Activated CD4-positive, alpha-beta T cell treated with anti-CD3 and anti-CD28 coated beads, Interleukin-2, amount 10 ng/mL, durations not matched to agents 24 days and 14 days (primary cell): ENCODE measurements at regions not wholly inside any gene's neighbourhood (a gene's known extent, or its start where the extent isn't known, plus 50 kb on each side); places are given as distances from the start of the nearest gene placed in this dataset.

Source experiments
- DNase-seq: peaks from one replicate; pipeline ENCODE4 v3.0.0; 2022
- H3K27ac Mint-ChIP-seq: one replicate; pipeline ENCODE4 v1.8.0; 2022; ENCODE audit warnings: mild to moderate bottlenecking, mixed read lengths
- H3K27me3 Mint-ChIP-seq: one replicate; pipeline ENCODE4 v1.8.0; 2022; ENCODE audit warnings: mixed read lengths
- H3K36me3 Mint-ChIP-seq: one replicate; pipeline ENCODE4 v1.8.0; 2022; ENCODE audit warnings: low read depth, mild to moderate bottlenecking, mixed read lengths
- H3K4me1 Mint-ChIP-seq: one replicate; pipeline ENCODE4 v1.8.0; 2021; ENCODE audit warnings: mixed read lengths
- H3K4me3 Mint-ChIP-seq: one replicate; pipeline ENCODE4 v1.8.0; 2022; ENCODE audit warnings: mild to moderate bottlenecking, moderate library complexity, mixed read lengths
- H3K9me3 Mint-ChIP-seq: one replicate; pipeline ENCODE4 v1.8.0; 2021; ENCODE audit warnings: mixed read lengths
- intact Hi-C: fragments of 100-400 bp; cut with micrococcal nuclease; formaldehyde crosslinking; loops from one replicate; pipeline ENCODE4 v1.15.1; 2023

DNA sequence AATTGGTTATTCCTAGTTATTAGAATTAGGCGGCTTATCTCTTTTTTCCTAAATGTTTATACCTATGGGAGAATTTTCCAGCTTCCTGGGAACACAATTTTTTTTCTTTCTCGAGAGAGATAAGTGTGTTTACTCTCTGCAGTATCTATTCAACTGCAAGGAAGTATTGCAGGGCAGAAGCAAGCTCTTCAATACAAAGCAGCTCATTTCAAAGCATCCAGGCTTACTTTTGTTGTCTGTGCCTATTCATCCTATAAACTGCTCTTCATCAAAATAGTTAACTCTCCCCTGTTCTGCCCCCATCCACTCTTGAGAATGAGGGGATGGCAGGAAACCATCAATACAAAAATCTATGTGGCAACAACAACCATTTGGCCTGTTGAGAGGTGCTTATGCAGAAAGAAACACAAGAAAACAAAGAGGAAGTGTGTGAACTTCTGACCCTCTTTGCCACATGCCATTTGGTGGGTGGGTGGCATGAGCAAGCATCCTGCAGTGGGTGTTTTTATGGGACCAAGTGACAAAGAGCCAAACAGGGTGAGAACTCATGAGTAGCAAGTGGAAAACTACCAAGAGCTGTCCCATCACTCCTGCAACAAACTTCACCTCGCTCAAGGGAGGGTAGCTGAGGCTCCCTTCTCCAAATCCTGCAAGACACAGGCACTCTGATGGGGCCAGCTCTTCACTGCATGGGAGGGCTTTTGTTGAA lies 50.6 kb upstream of the MRPS6 start:
- H3K27ac Mint-ChIP-seq = no peak overlapping the region
- no peaks in the 10 kb centered on the region for H3K27me3 Mint-ChIP-seq
- peak; percentile 71 for DNase-seq
- peaks cover 23% of the 10 kb centered on the region for H3K4me1 Mint-ChIP-seq
- H3K9me3 Mint-ChIP-seq = peaks cover 6% of the 10 kb centered on the region
- H3K36me3 Mint-ChIP-seq = no peaks in the 10 kb centered on the region
- intact Hi-C loops = loop anchor here (2.0 to 5.0 kb wide), 3 partner anchors 14 to 105 kb away; partner anchors contain the start of gene ATP5PO
- no peak overlapping the region for H3K4me3 Mint-ChIP-seq

DNA sequence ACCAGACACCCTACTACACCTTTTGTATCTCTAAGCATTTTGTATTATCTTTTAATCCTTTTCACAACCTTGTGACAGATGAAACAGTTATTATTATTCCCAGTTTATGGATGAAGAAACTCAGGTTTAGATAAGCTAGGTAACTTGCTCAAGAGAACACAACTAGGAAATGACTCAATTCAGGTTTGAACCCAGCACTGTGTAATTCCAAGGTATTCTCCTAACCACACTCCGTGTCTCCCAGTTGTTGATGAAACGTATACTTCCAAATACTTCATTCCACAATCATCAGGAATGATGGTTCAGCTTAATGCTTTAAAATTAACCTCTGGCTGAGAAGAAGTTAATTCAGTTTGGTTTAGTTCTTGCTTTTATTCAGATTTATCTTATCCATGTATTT lies 51.7 kb upstream of the MRPS6 start:
- Mint-ChIP-seq H3K27ac (no peak overlapping the region), H3K9me3 (peaks cover 2% of the 10 kb centered on the region), H3K27me3 (no peaks in the 10 kb centered on the region), H3K36me3 (peaks cover 6% of the 10 kb centered on the region), H3K4me3 (no peak overlapping the region), H3K4me1 (peaks cover 30% of the 10 kb centered on the region)
- no peak for DNase-seq
- intact Hi-C loops = loop anchor here (2.0 to 5.0 kb wide), 3 partner anchors 13 to 106 kb away; partner anchors contain the start of gene ATP5PO

DNA sequence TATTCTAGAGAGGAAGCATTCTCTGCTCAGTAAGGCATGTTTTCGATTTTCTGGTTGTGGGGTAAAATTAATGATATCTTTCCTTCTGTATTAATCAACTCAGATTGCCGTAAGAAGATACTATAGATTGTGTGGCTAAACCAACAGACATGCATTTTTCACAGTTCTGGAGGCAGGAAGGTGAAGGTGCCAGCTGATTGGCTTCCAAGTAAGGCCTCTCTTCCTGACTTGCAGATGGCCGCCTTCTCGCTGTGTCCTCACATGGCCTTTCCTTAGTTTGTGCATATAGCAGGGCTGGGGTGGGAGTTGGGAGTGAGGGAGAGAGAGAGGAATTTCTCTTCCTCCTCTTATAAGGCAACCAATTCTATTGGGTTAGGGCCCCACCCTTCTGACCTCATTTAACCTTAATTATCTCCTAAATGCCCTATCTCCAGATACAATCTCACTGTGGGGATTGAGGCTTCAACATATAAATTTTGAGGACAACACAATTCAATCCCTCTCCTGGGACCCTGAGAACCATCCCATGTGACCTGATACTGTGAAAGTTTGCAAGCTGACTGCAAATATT lies 52.3 kb upstream of the MRPS6 start:
- Mint-ChIP-seq H3K4me3 (no peak overlapping the region), H3K27ac (no peak overlapping the region)
- intact Hi-C loops = loop anchor here (1.0 to 5.0 kb wide), 3 partner anchors 46 to 106 kb away; partner anchors contain the start of gene ATP5PO

DNA sequence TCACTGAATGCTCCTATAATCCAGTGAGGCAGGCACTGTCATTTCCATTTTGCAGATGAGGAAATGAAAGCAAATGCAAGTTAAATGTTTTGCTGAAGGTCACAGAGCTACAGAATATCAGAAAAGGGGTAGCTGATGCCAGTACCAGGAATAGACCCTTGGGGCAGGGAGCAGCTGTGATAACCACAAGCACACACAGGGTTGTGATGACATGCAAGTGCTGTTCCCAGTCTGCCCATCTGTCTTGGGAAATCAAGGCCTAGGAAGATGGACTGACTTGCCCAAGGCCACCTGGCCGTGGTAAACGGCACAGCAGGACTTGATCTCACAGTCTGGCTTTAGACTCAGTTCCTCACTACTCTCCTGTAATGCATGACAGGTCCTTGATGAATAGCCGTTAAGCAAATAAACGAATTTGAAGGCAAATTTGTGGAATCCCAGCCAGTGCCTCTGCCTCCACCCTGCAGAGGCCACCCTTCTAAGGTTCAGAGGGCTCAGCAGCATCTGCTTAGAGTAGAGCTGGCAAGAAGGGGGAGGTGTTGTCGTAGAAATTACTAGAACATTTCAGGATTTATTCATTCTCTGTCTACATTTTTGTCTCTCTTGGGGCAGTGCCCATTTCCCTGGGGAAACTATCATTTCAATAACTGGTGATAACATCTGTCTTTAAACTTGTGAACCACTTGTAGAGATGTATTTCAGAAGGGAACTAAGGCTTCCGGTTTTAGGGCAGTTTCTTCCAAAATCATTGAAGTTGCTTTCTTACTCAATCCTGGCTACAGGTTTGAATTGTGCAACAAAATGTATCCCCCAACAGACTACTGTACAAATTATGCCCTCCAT lies 53.2 kb upstream of the MRPS6 start:
- Mint-ChIP-seq H3K27ac (peak overlapping the region; percentile 34), H3K27me3 (no peaks in the 10 kb centered on the region), H3K9me3 (no peaks in the 10 kb centered on the region), H3K4me1 (peaks cover 30% of the 10 kb centered on the region), H3K4me3 (peak overlapping the region; percentile 41), H3K36me3 (peaks cover 9% of the 10 kb centered on the region)
- no peak for DNase-seq
- intact Hi-C loops = loop anchor here (1.0 to 5.0 kb wide), 3 partner anchors 45 to 107 kb away; partner anchors contain the start of gene ATP5PO

More for the DNA sequence above, 52.3 kb upstream of the MRPS6 start:
- Mint-ChIP-seq H3K9me3 (no peaks in the 10 kb centered on the region), H3K4me1 (peaks cover 30% of the 10 kb centered on the region), H3K36me3 (peaks cover 6% of the 10 kb centered on the region), H3K27me3 (no peaks in the 10 kb centered on the region)
- DNase-seq = no peak

DNA sequence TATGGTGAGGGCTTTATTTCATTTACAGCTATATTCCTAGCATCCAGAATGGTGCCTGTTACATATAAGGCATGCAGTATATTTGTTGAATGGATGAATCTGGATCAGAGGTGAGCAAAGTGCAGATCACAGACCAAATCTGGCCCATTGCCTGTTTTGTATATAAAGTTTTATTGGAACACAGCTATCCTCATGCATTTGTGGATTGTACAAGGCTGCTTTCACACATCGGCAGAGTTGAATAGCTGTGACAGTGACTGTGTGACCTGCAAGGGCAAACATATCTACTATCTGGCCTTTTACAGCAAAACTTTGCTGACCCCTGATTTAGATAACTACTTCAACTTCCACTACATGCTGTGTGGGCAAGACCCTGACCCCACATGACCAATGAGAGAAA lies 54.0 kb upstream of the MRPS6 start:
- Mint-ChIP-seq H3K27me3 (no peaks in the 10 kb centered on the region), H3K9me3 (no peaks in the 10 kb centered on the region), H3K27ac (no peak overlapping the region), H3K4me1 (peaks cover 30% of the 10 kb centered on the region), H3K36me3 (peaks cover 13% of the 10 kb centered on the region), H3K4me3 (no peak overlapping the region)
- intact Hi-C loops = no loop called here
- no peak for DNase-seq

DNA sequence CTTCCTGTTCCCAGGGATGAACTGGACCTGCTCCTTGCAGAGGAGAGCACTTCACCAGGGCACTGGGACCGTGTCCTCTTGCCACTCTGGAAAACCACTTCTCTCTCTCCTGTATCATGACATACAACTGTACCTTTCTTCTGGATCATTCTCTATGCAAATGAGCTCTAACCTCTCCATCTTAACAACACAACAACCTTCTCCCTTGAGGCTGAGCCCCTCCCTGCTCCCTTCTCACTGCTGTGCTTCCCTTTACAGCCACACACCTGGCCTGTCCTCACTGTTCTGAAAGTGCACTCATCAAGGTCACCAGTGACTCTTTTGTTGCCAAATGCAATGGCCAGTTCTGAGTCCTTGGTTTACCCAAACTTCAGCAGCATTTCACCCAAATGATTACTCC lies 54.5 kb upstream of the MRPS6 start:
- no peak overlapping the region for H3K27ac Mint-ChIP-seq
- no peak for DNase-seq
- peaks cover 2% of the 10 kb centered on the region for H3K9me3 Mint-ChIP-seq
- no peaks in the 10 kb centered on the region for H3K27me3 Mint-ChIP-seq
- intact Hi-C loops = no loop called here
- peaks cover 30% of the 10 kb centered on the region for H3K4me1 Mint-ChIP-seq
- no peak overlapping the region for H3K4me3 Mint-ChIP-seq
- H3K36me3 Mint-ChIP-seq = peaks cover 14% of the 10 kb centered on the region

DNA sequence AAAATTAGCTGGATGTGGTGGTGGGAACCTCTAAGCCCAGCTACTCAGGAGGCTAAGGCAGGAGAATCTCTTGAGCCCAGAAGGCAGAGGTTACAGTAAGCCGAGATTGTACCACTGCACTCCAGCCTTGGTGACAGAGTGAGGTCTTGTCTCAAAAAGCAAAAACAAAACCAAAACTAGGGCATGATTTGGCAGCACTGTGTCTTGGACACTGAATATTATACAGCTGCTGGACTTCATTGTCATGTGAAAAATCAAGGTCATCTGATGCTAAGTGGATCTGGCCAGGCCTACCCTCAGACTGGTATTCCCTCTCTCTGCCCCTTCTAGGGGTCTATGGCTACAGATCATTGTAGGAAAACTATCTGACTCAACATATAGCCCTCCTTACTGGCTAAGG lies 55.2 kb upstream of the MRPS6 start:
- H3K9me3 Mint-ChIP-seq = peaks cover 5% of the 10 kb centered on the region
- intact Hi-C loops = no loop called here
- H3K4me3 Mint-ChIP-seq = no peak overlapping the region
- peaks cover 14% of the 10 kb centered on the region for H3K36me3 Mint-ChIP-seq
- peak overlapping the region; percentile 18 for H3K27ac Mint-ChIP-seq
- no peak for DNase-seq
- no peaks in the 10 kb centered on the region for H3K27me3 Mint-ChIP-seq
- peaks cover 30% of the 10 kb centered on the region for H3K4me1 Mint-ChIP-seq

DNA sequence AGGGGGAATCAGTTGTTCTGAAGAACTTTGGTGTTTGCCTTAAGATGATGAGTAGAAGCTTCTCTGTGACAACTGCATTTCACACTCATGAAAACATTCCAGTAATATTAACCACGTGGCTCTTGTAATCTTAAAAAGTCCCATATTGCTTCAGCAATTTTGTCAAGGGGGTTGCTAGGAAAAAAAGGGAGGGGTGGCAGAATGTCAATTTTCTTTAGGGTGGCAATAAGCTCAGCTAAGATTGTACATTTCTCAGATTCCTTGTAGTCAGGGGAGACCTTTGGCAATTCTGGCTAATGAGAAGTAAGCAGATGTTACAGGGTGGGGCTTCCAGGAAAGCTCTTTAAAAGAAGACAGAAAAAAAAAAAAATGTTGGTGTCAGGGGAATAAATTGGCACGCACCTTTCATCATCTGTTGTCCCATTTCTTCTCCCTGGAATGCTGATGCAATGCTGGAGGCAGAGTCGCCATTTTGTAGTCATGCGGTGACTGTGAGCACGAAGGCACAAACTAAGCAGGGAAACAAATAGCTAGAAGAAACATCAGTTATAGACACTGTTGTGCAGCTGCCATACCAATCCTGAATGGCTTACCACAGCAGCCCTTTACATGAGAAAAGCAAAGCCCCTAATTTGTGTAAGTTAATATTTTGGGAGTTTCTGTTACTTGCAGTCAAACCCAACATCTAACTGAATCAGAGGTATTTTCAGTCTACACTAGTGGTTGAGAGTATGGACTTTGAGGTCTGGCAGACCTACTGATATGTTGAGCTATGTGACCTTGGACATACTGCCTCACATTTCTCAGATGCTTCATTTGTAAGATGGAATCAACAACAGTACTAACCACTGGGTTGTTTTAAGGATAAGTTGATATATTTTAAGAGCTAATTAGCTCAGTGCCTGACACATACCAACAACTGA lies 56.1 kb upstream of the MRPS6 start:
- Mint-ChIP-seq H3K27me3 (no peaks in the 10 kb centered on the region), H3K4me1 (peaks cover 29% of the 10 kb centered on the region), H3K9me3 (peaks cover 9% of the 10 kb centered on the region), H3K4me3 (no peak overlapping the region), H3K36me3 (peaks cover 18% of the 10 kb centered on the region), H3K27ac (peak overlapping the region; percentile 74)
- DNase-seq = no peak
- intact Hi-C loops = no loop called here

DNA sequence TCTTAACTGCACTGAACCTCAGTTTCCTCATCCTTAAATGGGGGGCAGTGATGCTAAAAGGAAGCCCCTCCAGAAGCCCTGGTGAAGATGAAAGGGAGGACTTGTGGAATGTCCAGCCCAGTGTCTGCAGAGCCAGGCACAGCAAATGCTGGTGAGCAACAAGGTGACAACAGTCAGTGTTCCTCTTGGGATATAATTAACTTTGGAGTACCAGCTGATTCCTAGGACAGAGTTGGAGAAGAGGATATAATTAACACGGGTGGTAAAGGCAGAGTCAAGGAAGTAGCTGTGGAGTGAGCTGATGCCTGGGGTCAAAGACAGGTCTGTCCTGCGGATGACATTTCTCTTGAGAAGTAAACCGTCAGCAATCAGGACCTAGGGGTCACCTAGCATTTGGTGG lies 60.7 kb upstream of the MRPS6 start:
- H3K27me3 Mint-ChIP-seq = no peaks in the 10 kb centered on the region
- H3K36me3 Mint-ChIP-seq = peaks cover 31% of the 10 kb centered on the region
- peaks cover 17% of the 10 kb centered on the region for H3K9me3 Mint-ChIP-seq
- intact Hi-C loops = no loop called here
- H3K27ac Mint-ChIP-seq = no peak overlapping the region
- peaks cover 17% of the 10 kb centered on the region for H3K4me1 Mint-ChIP-seq
- no peak for DNase-seq
- no peak overlapping the region for H3K4me3 Mint-ChIP-seq

DNA sequence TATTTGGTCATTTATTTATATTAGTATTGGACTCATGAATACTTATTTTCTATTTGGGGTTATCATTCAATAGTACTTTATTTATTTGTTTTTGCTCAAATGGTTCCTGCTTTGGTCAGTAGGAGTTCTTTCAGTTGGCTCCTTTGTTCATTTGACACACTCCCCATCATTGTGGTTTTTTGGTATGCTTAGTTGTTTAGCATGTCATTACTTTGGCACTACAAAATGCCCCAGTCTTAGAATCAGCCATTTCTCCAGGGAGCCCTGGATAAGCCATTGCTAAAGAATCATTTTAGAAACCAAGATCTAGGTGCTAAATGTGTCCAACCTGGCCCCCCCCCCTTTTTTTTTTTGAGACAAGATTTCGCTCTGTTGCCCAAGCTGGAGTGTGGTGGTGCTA lies 61.7 kb upstream of the MRPS6 start:
- Mint-ChIP-seq H3K9me3 (peaks cover 21% of the 10 kb centered on the region), H3K27ac (no peak overlapping the region), H3K36me3 (peaks cover 29% of the 10 kb centered on the region), H3K27me3 (no peaks in the 10 kb centered on the region), H3K4me1 (peaks cover 12% of the 10 kb centered on the region), H3K4me3 (no peak overlapping the region)
- intact Hi-C loops = no loop called here
- no peak for DNase-seq

DNA sequence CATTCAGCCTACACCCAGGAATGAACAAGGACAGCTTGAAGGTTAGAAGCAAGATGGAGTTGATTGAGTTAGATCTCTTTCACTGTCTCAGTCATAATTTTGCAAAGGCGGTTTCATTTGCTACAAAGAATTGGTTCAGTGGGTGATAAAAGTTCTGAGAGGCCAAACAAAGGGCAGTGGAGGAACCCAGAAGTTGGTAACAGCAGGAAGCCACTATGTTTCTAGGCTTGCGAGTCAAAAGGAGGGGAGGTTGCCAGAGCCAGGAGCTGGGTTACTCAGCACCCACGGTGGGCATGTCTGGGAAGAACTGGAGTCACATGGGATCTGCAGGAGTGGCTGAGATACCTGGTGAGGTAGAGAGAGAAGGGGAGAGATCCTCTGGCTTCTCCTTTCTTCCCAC lies 64.2 kb upstream of the MRPS6 start:
- peak overlapping the region; percentile 57 for H3K27ac Mint-ChIP-seq
- intact Hi-C loops = loop anchor here (2.0 kb wide), 1 partner anchor 14 kb away; no protein-coding TSS in a partner anchor
- no peak overlapping the region for H3K4me3 Mint-ChIP-seq
- H3K4me1 Mint-ChIP-seq = peaks cover 14% of the 10 kb centered on the region
- no peak for DNase-seq
- H3K9me3 Mint-ChIP-seq = peaks cover 23% of the 10 kb centered on the region
- peaks cover 25% of the 10 kb centered on the region for H3K36me3 Mint-ChIP-seq
- no peaks in the 10 kb centered on the region for H3K27me3 Mint-ChIP-seq

DNA sequence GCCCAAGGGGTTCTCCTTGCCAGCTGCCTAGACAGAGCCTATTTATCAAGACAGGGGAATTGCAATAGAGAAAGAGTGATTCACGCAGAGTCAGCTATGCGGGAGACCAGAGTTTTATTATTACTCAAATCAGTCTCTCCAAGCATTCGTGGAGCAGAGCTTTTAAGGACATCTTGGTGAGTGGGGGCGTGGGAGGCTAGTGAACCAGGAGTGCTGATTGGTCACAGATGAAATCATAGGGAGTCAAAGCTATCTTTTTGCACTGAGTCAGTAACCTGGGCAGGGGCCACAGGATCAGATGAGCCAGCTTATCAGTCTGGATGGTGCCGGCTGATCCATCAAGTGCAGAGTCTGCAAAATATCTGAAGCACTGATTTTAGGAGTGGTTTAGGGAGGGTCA lies 64.8 kb upstream of the MRPS6 start:
- intact Hi-C loops = loop anchor here (1.0 to 2.0 kb wide), 3 partner anchors 14 to 60 kb away; no protein-coding TSS in a partner anchor
- H3K4me3 Mint-ChIP-seq = no peak overlapping the region
- H3K9me3 Mint-ChIP-seq = peaks cover 24% of the 10 kb centered on the region
- no peak overlapping the region for H3K27ac Mint-ChIP-seq
- H3K27me3 Mint-ChIP-seq = no peaks in the 10 kb centered on the region
- H3K36me3 Mint-ChIP-seq = peaks cover 27% of the 10 kb centered on the region
- peaks cover 14% of the 10 kb centered on the region for H3K4me1 Mint-ChIP-seq
- no peak for DNase-seq

DNA sequence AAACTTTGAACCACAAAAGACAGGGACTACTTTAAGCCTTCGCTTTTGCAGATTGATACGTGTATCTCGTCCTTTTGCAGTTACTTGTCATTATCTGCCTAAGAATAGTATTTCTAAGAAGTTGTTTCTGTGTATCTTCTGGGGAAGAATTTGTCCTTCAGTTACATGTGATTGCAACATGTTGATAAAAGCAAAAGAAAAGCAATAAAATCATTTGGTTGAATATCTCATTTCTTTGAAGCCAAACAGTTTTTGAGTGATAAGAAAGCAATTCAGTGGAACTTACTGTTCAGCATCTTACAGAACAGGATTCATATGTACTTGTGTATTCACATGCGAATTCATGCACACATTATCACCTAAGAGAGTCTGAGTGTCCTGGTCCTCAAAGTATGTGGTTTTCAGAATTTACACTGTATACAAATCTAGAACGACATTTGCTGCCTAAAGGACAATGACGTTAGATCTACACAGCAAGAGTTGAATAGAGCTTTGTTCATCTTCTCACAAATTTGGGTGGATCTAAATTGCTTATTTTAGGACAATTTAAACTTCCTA lies 66.7 kb upstream of the MRPS6 start:
- Mint-ChIP-seq H3K27me3 (no peaks in the 10 kb centered on the region), H3K9me3 (peaks cover 21% of the 10 kb centered on the region), H3K4me3 (no peak overlapping the region), H3K4me1 (peaks cover 14% of the 10 kb centered on the region), H3K27ac (no peak overlapping the region), H3K36me3 (peaks cover 18% of the 10 kb centered on the region)
- no peak for DNase-seq
- intact Hi-C loops = no loop called here
